Left cardiac atrium (tissue), 4 donors: ENCODE measurements at regions not wholly inside any gene's neighbourhood (a gene's known extent, or its start where the extent isn't known, plus 50 kb on each side); places are given as distances from the start of the nearest gene placed in this dataset.

Experiments used
- ATAC-seq, 2 donors: fragments of 200-7000 bp; cut with Tn5 transposase; one replicate each; pipeline ENCODE4 v1.9.1; 2020; ENCODE audit warnings: mild to moderate bottlenecking in 2 of 2, moderate library complexity in 2 of 2
- DNase-seq: peaks from one replicate; pipeline ENCODE4 v3.0.0-alpha.2; 2020
- intact Hi-C, 2 donors: fragments of 100-400 bp; cut with DNase I; formaldehyde crosslinking; loops; one replicate each; pipeline versions ENCODE4 v1.14.1 to v1.15.1; 2022 to 2023
- donor health status: DM: no; HTN: yes; CAD: no.
- donor health status: DM: no; HTN: yes; CAD: no; lungs with severe emphysema.
- donor health status: DM: yes; HTN: yes; CAD: no.
- donor health status: Dilated cardiomyopathy.

- DNase-seq, result peak; percentile 4
- ATAC-seq, result no peak
- intact Hi-C loops, result no loop called here
These were observed 68.2 kb upstream of the NECTIN1 start for GRCh38 chr11:119797123-119797611.

- intact Hi-C loops, result no loop called here
- DNase-seq, result no peak
- ATAC-seq, result no peak
These were observed 67.5 kb upstream of the NECTIN1 start for GRCh38 chr11:119796363-119797060.

GRCh38 chr11:119795690-119796089, 66.7 kb upstream of the NECTIN1 start:
- DNase-seq, result no peak
- ATAC-seq, result no peak
- intact Hi-C loops, result no loop called here

- DNase-seq (no peak), ATAC-seq (no peak)
- intact Hi-C loops, result no loop called here
These were observed 66.2 kb upstream of the NECTIN1 start for GRCh38 chr11:119795231-119795630.

- ATAC-seq, result no peak
- intact Hi-C loops, result no loop called here
- no peak for DNase-seq
These were observed 65.8 kb upstream of the NECTIN1 start for GRCh38 chr11:119794756-119795155.

- intact Hi-C loops, result no loop called here
- DNase-seq, result no peak
- ATAC-seq, result no peak
These were observed 65.2 kb upstream of the NECTIN1 start for GRCh38 chr11:119794141-119794665.

- ATAC-seq (no peak), DNase-seq (no peak)
- intact Hi-C loops, result no loop called here
These were observed 64.5 kb upstream of the NECTIN1 start for GRCh38 chr11:119793335-119793984.

GRCh38 chr11:119791701-119792151, 62.7 kb upstream of the NECTIN1 start:
- ATAC-seq, result peak in 1 of 2 donors; percentile 52
- intact Hi-C loops, result no loop called here

GRCh38 chr11:119791047-119791446, 62.0 kb upstream of the NECTIN1 start:
- intact Hi-C loops, result no loop called here
- ATAC-seq, result no peak
- no peak for DNase-seq

More at GRCh38 chr11:119791701-119792151, 62.7 kb upstream of the NECTIN1 start:
- peak; percentile 33 for DNase-seq

- intact Hi-C loops, result no loop called here
- no peak for ATAC-seq
- DNase-seq, result peak; percentile 6
These were observed 61.5 kb upstream of the NECTIN1 start for GRCh38 chr11:119790476-119790875.

GRCh38 chr11:119789766-119790407, 60.9 kb upstream of the NECTIN1 start:
- intact Hi-C loops, result no loop called here
- no peak for ATAC-seq
- peak; percentile 14 for DNase-seq

- intact Hi-C loops, result no loop called here
- ATAC-seq, result no peak
- DNase-seq, result peak; percentile 14
These were observed 60.0 kb upstream of the NECTIN1 start for GRCh38 chr11:119788911-119789560.

- no peak for DNase-seq
- ATAC-seq, result no peak
- intact Hi-C loops, result no loop called here
These were observed 59.3 kb upstream of the NECTIN1 start for GRCh38 chr11:119788096-119788883.

- intact Hi-C loops, result no loop called here
- DNase-seq, result no peak
- no peak for ATAC-seq
These were observed 58.1 kb upstream of the NECTIN1 start for GRCh38 chr11:119787074-119787461.

GRCh38 chr11:119786431-119787073, 57.6 kb upstream of the NECTIN1 start:
- no peak for ATAC-seq
- intact Hi-C loops, result no loop called here
- DNase-seq, result no peak

GRCh38 chr11:119785131-119785530, 56.1 kb upstream of the NECTIN1 start:
- intact Hi-C loops, result no loop called here
- DNase-seq (no peak), ATAC-seq (peak in 1 of 2 donors; percentile 46)

GRCh38 chr11:119784421-119784820, 55.4 kb upstream of the NECTIN1 start:
- DNase-seq, result no peak
- no peak for ATAC-seq
- intact Hi-C loops, result no loop called here
